ENCODE measurements at regions not wholly inside any gene's neighbourhood (a gene's known extent, or its start where the extent isn't known, plus 50 kb on each side); places are given as distances from the start of the nearest gene placed in this dataset.
A peak's percentile ranks its signal among the peaks of the same experiment; 100 is the strongest.
"Not testable (repeated sequence)": the region's sequence is repeated elsewhere in the genome, so short reads cannot be mapped to it uniquely, and the experiment has no call there.

DNA sequence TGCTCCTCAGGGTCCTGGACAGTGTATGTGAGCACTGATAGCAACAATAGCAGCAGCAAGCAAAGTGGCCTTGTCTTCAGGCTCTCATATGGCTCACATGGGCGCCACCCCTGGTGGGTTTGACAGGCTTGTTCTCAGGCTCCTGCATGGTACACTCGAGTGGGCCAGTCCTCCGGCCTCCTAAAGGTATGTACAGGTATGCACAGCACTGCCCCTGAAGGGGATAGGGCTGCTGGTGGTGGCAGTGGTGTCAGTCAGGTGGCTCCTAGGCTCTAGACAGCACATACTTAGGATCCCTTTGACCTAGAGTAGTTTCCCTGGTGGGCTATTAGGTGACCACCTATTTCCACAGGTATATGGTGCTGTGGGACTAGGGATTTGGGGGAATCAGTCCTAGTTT is 79.8 kb downstream of the LGALS9B start:
- H3K9me2 ChIP-seq (replicated peaks; ENCODE audit: insufficient read depth, low read length); H3K9ac ChIP-seq (ENCODE audit: low read length); H4K20me1 ChIP-seq (ENCODE audit: insufficient read depth, low read length); H3K79me2 ChIP-seq (ENCODE audit: low read length); H3K4me1 ChIP-seq (ENCODE audit: low read length); H3K27ac ChIP-seq (ENCODE audit: low read length); H3K4me2 ChIP-seq (ENCODE audit: low read depth, low read length); H3K27me3 ChIP-seq (replicated peaks; ENCODE audit: insufficient read depth, low read length); DNase-seq; H3F3A ChIP-seq (ENCODE audit: insufficient read depth, low read length); H3K36me3 ChIP-seq (replicated peaks; ENCODE audit: insufficient read depth, low read length); H3K9me3 ChIP-seq (replicated peaks; ENCODE audit: insufficient read depth, low read length); H3K4me3 ChIP-seq (ENCODE audit: low read length); H2AFZ ChIP-seq (ENCODE audit: low read length): not testable (repeated sequence)

DNA sequence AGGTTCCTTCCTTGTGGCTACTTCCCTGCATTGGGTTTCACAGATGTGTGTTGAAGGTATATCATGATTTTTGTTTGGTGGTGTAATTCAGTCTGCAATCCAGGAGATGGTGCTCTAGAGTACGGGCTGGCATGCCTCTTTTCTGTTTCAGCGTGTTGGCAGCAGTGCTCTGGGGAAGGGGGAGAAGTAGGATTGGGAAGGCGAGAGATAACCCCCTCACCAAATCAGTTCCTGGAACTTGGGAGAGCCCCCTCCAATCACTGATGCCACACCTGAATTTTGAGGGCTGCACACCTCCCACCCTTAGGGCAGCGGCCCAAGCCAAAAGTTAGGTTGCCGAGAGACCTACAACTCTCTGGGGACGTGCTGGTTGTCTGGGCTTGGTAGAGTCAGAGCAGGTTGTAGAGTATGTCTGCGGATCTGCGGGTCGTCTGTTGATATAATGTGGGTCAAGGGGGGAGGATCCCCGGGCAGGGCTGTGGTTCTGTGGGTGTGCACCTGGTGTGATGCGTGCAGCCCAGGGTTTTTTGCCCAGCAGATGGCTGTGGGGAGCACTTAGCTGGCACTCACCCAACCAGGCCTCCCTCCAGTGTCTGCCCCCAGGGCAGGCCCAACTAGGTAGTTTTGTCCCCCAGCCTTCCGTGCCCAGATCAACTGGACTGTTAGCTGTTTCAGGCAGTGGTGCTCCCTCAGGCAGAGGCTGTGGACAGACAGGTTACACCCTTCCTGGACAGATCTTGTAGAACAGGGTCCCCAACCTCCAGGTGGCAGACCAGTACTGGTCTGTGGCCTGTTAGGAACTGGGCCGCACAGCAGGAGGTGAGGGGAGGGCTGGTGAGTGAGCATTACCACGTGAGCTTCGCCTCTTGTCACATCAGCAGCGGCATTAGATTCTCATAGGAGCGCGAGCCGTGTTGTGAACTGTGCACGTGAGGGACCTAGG is 85.7 kb downstream of the LGALS9B start:
- H3K4me3 ChIP-seq (ENCODE audit: low read length); H3F3A ChIP-seq (ENCODE audit: insufficient read depth, low read length); H3K27me3 ChIP-seq (replicated peaks; ENCODE audit: insufficient read depth, low read length); H3K9me3 ChIP-seq (replicated peaks; ENCODE audit: insufficient read depth, low read length); H3K27ac ChIP-seq (ENCODE audit: low read length); H3K79me2 ChIP-seq (ENCODE audit: low read length); H2AFZ ChIP-seq (ENCODE audit: low read length); H3K36me3 ChIP-seq (replicated peaks; ENCODE audit: insufficient read depth, low read length); H3K9ac ChIP-seq (ENCODE audit: low read length); H3K9me2 ChIP-seq (replicated peaks; ENCODE audit: insufficient read depth, low read length); H4K20me1 ChIP-seq (ENCODE audit: insufficient read depth, low read length); H3K4me1 ChIP-seq (ENCODE audit: low read length): not testable (repeated sequence)
- peak; percentile 51 for DNase-seq
- H3K4me2 ChIP-seq (ENCODE audit: low read depth, low read length), result peak overlapping the region; percentile 29; the same call in 1 of the 2 replicates
- TF ChIP-seq, protein P1, sequence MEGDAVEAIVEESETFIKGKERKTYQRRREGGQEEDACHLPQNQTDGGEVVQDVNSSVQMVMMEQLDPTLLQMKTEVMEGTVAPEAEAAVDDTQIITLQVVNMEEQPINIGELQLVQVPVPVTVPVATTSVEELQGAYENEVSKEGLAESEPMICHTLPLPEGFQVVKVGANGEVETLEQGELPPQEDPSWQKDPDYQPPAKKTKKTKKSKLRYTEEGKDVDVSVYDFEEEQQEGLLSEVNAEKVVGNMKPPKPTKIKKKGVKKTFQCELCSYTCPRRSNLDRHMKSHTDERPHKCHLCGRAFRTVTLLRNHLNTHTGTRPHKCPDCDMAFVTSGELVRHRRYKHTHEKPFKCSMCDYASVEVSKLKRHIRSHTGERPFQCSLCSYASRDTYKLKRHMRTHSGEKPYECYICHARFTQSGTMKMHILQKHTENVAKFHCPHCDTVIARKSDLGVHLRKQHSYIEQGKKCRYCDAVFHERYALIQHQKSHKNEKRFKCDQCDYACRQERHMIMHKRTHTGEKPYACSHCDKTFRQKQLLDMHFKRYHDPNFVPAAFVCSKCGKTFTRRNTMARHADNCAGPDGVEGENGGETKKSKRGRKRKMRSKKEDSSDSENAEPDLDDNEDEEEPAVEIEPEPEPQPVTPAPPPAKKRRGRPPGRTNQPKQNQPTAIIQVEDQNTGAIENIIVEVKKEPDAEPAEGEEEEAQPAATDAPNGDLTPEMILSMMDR (IDR thresholded peaks at IDR 0.05; ENCODE audit: low read length), result peak; percentile 49

DNA sequence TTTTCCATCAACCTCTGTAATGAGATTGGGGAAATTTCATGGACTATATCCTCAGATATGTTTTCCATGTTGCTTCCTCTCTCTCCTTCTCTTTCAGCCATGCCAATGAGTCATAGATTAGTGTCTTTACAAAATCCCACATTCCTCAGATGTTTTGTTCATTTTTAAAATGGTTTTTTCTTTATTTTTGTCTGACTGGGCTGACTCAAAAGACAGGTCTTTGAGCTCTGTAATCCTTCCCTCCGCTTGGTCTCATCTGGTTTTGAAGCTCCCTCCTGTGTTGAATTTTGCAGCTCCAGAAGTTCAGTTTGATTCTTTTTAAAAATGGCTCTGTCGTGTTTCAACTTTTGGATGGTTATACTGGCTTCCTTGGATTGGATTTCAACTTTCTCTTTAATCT is 86.7 kb downstream of the LGALS9B start:
- H3K9ac ChIP-seq (ENCODE audit: low read length); H3K79me2 ChIP-seq (ENCODE audit: low read length); H3K9me3 ChIP-seq (replicated peaks; ENCODE audit: insufficient read depth, low read length); H3K4me2 ChIP-seq (ENCODE audit: low read depth, low read length); H3K4me3 ChIP-seq (ENCODE audit: low read length); H3K36me3 ChIP-seq (replicated peaks; ENCODE audit: insufficient read depth, low read length); H3K4me1 ChIP-seq (ENCODE audit: low read length); H3F3A ChIP-seq (ENCODE audit: insufficient read depth, low read length); H4K20me1 ChIP-seq (ENCODE audit: insufficient read depth, low read length); DNase-seq; H3K27ac ChIP-seq (ENCODE audit: low read length); H3K27me3 ChIP-seq (replicated peaks; ENCODE audit: insufficient read depth, low read length); H3K9me2 ChIP-seq (replicated peaks; ENCODE audit: insufficient read depth, low read length); H2AFZ ChIP-seq (ENCODE audit: low read length): not testable (repeated sequence)

DNA sequence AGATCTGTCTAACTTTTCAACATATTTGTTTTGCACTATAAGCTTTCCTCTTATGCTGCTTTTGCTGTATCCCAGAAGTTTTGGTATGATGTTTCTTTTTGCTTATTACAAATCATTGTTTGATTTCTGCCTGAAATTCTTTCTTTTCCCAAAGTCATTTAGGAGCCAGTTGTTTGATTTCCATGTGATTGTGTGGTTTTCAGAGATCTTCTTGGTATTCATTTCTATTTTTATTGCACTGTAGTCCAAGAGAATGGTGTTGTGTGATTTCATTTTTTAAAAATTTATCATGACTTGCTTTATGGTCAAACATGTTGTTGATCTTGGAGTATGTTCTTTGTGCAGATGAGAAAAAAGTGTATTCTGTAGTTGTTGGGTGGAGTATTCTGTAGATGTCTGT is 88.1 kb downstream of the LGALS9B start:
- not testable (repeated sequence) for H3K36me3 ChIP-seq (replicated peaks; ENCODE audit: insufficient read depth, low read length); H3F3A ChIP-seq (ENCODE audit: insufficient read depth, low read length); H3K27me3 ChIP-seq (replicated peaks; ENCODE audit: insufficient read depth, low read length); DNase-seq; H2AFZ ChIP-seq (ENCODE audit: low read length); H3K79me2 ChIP-seq (ENCODE audit: low read length); H3K9me3 ChIP-seq (replicated peaks; ENCODE audit: insufficient read depth, low read length); H3K9ac ChIP-seq (ENCODE audit: low read length); H4K20me1 ChIP-seq (ENCODE audit: insufficient read depth, low read length); H3K27ac ChIP-seq (ENCODE audit: low read length); H3K9me2 ChIP-seq (replicated peaks; ENCODE audit: insufficient read depth, low read length); H3K4me1 ChIP-seq (ENCODE audit: low read length); H3K4me2 ChIP-seq (ENCODE audit: low read depth, low read length); H3K4me3 ChIP-seq (ENCODE audit: low read length)

DNA sequence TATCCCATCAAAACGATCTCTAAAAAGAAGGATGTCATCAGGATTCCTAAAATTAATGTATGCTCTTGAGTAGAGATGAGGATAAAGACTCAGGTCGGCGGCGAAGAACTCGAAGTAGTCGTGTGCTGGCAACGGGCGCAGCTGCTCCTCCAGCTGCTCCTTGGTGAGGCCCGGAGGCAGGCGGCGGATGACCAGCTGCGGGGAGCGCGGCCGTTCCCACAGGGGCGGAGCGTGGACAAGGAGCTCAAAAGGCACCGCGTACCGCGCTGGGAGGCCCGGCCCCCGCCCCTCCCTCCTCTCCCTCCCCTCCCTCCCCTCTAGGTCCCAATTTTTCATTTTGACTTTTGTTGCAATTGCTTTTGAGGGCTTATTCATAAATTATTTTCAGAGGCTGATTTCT is 90.7 kb downstream of the LGALS9B start:
- H3K27me3 ChIP-seq (replicated peaks; ENCODE audit: insufficient read depth, low read length); H3K4me2 ChIP-seq (ENCODE audit: low read depth, low read length); H3K4me3 ChIP-seq (ENCODE audit: low read length); H3F3A ChIP-seq (ENCODE audit: insufficient read depth, low read length); H4K20me1 ChIP-seq (ENCODE audit: insufficient read depth, low read length); H3K27ac ChIP-seq (ENCODE audit: low read length); H3K9me2 ChIP-seq (replicated peaks; ENCODE audit: insufficient read depth, low read length); H3K4me1 ChIP-seq (ENCODE audit: low read length); DNase-seq; H3K36me3 ChIP-seq (replicated peaks; ENCODE audit: insufficient read depth, low read length); H3K79me2 ChIP-seq (ENCODE audit: low read length); H3K9ac ChIP-seq (ENCODE audit: low read length); H2AFZ ChIP-seq (ENCODE audit: low read length); H3K9me3 ChIP-seq (replicated peaks; ENCODE audit: insufficient read depth, low read length): not testable (repeated sequence)

DNA sequence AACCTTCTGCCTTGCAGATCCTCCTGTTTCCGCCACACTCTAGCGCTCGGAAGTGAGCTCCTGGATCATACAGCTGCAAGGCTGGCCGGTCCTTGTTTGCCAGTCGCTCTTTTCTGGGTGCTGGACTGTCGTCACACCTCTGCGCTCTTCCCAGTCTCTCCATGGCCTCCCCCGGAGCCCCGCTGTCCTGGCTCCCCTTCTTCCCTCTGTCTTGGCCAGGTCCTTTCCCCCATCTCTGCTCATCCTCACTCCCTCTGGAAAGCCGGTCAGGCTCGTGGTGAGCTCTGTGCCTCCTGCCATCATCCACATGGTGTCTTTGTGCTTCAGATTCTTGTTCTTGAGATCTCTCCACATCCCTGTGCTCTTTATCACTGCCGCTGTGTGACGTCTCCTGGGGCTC is 91.6 kb downstream of the LGALS9B start:
- H3K27me3 ChIP-seq (replicated peaks; ENCODE audit: insufficient read depth, low read length); H3K4me2 ChIP-seq (ENCODE audit: low read depth, low read length); H3F3A ChIP-seq (ENCODE audit: insufficient read depth, low read length); DNase-seq; H3K27ac ChIP-seq (ENCODE audit: low read length); H2AFZ ChIP-seq (ENCODE audit: low read length); H3K9ac ChIP-seq (ENCODE audit: low read length); H4K20me1 ChIP-seq (ENCODE audit: insufficient read depth, low read length); H3K9me3 ChIP-seq (replicated peaks; ENCODE audit: insufficient read depth, low read length); H3K4me3 ChIP-seq (ENCODE audit: low read length); H3K9me2 ChIP-seq (replicated peaks; ENCODE audit: insufficient read depth, low read length); H3K36me3 ChIP-seq (replicated peaks; ENCODE audit: insufficient read depth, low read length); H3K4me1 ChIP-seq (ENCODE audit: low read length); H3K79me2 ChIP-seq (ENCODE audit: low read length): not testable (repeated sequence)

Data from MM.1S (cell line).